ENCODE measurements at regions not wholly inside any gene's neighbourhood (a gene's known extent, or its start where the extent isn't known, plus 50 kb on each side); places are given as distances from the start of the nearest gene placed in this dataset.

DNA sequence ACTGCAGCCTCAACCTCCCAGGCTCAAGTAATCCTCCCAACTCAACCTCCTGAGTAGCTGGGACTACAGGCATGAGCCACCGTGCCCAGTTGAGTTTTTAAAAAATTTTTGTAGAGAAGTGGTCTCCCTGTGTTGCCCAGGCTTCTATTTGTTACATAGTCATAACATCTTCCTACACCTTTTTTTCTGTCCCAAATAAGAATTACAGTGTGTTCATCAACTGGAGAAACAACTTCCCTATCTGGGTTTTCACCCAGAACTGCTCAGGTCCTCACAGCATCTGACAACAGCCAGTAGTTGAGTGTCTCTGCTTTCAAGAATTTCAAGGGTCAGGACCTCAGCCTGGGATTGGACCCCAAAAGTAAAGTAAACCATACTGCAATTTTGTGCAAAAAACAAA is 235.2 kb upstream of the AMIGO2 start:
- H3K4me1 ChIP-seq, result peaks cover 35% of the 10 kb centered on the region
- ATAC-seq, result no peak
- WGBS, 2 donors, result 96 to 100% methylated on average over 1 of the region's 1 CpG
- TF ChIP-seq, protein P1, sequence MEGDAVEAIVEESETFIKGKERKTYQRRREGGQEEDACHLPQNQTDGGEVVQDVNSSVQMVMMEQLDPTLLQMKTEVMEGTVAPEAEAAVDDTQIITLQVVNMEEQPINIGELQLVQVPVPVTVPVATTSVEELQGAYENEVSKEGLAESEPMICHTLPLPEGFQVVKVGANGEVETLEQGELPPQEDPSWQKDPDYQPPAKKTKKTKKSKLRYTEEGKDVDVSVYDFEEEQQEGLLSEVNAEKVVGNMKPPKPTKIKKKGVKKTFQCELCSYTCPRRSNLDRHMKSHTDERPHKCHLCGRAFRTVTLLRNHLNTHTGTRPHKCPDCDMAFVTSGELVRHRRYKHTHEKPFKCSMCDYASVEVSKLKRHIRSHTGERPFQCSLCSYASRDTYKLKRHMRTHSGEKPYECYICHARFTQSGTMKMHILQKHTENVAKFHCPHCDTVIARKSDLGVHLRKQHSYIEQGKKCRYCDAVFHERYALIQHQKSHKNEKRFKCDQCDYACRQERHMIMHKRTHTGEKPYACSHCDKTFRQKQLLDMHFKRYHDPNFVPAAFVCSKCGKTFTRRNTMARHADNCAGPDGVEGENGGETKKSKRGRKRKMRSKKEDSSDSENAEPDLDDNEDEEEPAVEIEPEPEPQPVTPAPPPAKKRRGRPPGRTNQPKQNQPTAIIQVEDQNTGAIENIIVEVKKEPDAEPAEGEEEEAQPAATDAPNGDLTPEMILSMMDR (IDR thresholded peaks at IDR 0.05), result no peak
- TF ChIP-seq POLR2A (IDR thresholded peaks at IDR 0.05), result no peak
- H3K27me3 ChIP-seq, result no peaks in the 10 kb centered on the region
- no peaks in the 10 kb centered on the region for H3K36me3 ChIP-seq (replicated peaks in 1 of 2; ENCODE audit: insufficient read depth in 1 of 2, low read depth in 2 of 2)
- intact Hi-C loops (cut with DNase I), result loop anchor here (10.0 kb wide), 1 partner anchor 340 kb away; no protein-coding TSS in a partner anchor
- no peak overlapping the region for H3K27ac ChIP-seq
- no peak for DNase-seq
- H3K4me3 ChIP-seq, result no peak overlapping the region
- H3K9me3 ChIP-seq, result no peaks in the 10 kb centered on the region

DNA sequence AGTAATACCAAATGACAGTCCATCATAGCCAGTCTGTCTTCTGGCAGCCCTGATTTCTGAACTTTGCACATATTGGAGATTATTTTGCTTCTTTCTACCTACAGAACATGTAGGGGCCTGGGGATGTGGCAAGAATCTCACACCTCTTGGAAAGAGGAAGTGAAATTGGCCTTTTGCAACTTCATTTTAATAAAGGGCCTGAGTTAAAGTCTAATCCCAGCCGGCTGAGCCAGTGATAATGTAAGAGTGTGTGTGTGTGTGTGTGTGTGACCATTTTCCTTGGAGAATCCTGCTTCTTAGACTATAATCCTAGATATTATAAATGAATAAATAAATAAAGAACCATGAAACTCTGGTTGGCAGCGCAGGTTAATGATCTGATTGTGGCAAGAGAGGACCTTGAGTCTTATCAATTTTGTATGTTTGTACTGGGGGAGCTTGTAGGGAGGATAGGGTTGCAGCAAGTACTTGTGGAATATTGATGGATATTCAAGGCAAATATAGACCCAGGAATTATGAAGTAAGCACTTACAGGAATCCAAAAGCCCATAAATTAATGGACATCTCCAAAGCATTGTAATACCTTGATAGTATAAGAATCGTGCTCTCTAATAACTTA is 233.2 kb upstream of the AMIGO2 start:
- H3K27me3 ChIP-seq, result no peaks in the 10 kb centered on the region
- TF ChIP-seq, protein P1 (IDR thresholded peaks at IDR 0.05), result no peak
- TF ChIP-seq POLR2A (IDR thresholded peaks at IDR 0.05), result no peak
- ATAC-seq (peak; percentile 87), DNase-seq (peak in 3 of 4 donors; percentile 21 to 52 (median 44))
- 17 to 19% methylated on average over 3 of the region's 3 CpGs for WGBS, 2 donors
- H3K36me3 ChIP-seq (replicated peaks in 1 of 2; ENCODE audit: insufficient read depth in 1 of 2, low read depth in 2 of 2), result no peaks in the 10 kb centered on the region
- no peaks in the 10 kb centered on the region for H3K9me3 ChIP-seq
- intact Hi-C loops (cut with DNase I), result loop anchor here (10.0 kb wide), 1 partner anchor 342 kb away; no protein-coding TSS in a partner anchor
- peak overlapping the region in 3 of 4 donors; percentile 44 to 62 (median 55) for H3K27ac ChIP-seq
- peaks cover 36% of the 10 kb centered on the region for H3K4me1 ChIP-seq
- no peak overlapping the region for H3K4me3 ChIP-seq

DNA sequence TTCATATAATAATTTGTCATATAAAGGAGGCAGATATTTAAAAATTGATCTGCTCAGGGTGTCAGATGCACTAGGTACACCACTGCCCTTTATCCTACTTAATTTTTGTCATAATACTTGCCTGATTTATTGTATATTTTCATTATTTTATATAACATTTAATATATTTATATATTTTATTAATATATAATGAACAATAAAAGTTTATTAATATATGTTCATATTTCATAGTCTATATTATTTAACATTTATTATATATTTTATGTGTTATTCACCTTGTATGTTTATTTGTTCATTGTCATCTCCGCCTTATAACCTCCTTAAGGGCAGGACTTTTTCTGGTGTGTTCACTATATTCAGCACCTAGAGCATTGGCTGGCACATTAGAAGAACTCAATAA is 232.4 kb upstream of the AMIGO2 start:
- peak overlapping the region in 1 of 4 donors; percentile 62 for H3K27ac ChIP-seq
- H3K4me1 ChIP-seq, result peaks cover 37% of the 10 kb centered on the region
- intact Hi-C loops (cut with DNase I), result loop anchor here (10.0 kb wide), 1 partner anchor 343 kb away; no protein-coding TSS in a partner anchor
- ATAC-seq, result no peak
- H3K9me3 ChIP-seq, result no peaks in the 10 kb centered on the region
- H3K36me3 ChIP-seq (replicated peaks in 1 of 2; ENCODE audit: insufficient read depth in 1 of 2, low read depth in 2 of 2), result no peaks in the 10 kb centered on the region
- no peak for DNase-seq
- WGBS, 2 donors, result 97 to 100% methylated on average over 1 of the region's 1 CpG
- H3K27me3 ChIP-seq, result no peaks in the 10 kb centered on the region
- H3K4me3 ChIP-seq, result no peak overlapping the region
- TF ChIP-seq, protein P1 (IDR thresholded peaks at IDR 0.05), result no peak
- TF ChIP-seq POLR2A (IDR thresholded peaks at IDR 0.05), result no peak

DNA sequence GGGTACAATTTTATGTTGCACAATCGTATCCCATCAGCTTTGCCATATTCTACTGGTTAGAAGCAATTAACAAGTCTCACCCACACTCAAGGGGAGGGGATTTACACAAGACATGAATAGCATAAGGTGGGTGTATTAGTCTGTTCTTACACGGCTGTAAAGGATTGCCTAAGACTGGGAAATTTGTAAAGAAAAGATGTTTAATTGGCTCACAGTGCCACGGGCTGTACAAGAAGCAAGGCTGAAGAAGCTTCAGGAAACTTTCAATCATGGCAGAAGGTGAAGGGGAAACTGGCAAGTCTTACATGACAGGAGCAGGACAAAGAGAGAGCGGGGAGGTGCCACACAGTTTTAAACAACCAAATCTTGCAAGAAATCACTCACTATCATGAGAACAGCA is 231.8 kb upstream of the AMIGO2 start:
- intact Hi-C loops (cut with DNase I), result loop anchor here (10.0 kb wide), 1 partner anchor 343 kb away; no protein-coding TSS in a partner anchor
- Histone ChIP-seq H3K36me3 (replicated peaks in 1 of 2; ENCODE audit: insufficient read depth in 1 of 2, low read depth in 2 of 2) (no peaks in the 10 kb centered on the region), H3K27ac (no peak overlapping the region), H3K27me3 (no peaks in the 10 kb centered on the region), H3K4me3 (no peak overlapping the region), H3K9me3 (no peaks in the 10 kb centered on the region), H3K4me1 (peaks cover 31% of the 10 kb centered on the region)
- no peak for DNase-seq
- no peak for TF ChIP-seq POLR2A (IDR thresholded peaks at IDR 0.05)
- TF ChIP-seq, protein P1 (IDR thresholded peaks at IDR 0.05), result no peak
- 87 to 90% methylated on average over 4 of the region's 4 CpGs for WGBS, 2 donors
- no peak for ATAC-seq

DNA sequence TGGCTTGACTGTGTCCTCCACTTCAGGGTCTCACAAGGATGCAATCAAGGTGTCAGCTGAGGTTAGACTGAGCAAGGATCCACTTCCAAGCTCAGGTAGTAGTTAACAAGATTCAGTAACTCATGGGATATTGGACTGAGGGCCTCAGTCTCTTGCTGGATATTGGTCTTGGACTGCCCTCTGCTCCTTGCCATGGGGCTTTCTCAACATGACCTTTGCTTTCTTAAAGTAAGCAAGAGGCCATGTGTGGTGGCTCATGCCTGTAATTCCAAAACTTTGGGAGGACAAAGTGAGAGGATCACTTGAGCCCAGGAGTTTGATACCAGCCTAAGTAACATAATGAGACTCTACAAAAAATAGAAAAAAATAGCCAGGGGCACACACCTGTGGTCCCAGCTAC is 231.3 kb upstream of the AMIGO2 start:
- no peak for TF ChIP-seq POLR2A (IDR thresholded peaks at IDR 0.05)
- TF ChIP-seq, protein P1 (IDR thresholded peaks at IDR 0.05), result no peak
- Histone ChIP-seq H3K9me3 (no peaks in the 10 kb centered on the region), H3K4me3 (no peak overlapping the region), H3K36me3 (replicated peaks in 1 of 2; ENCODE audit: insufficient read depth in 1 of 2, low read depth in 2 of 2) (no peaks in the 10 kb centered on the region), H3K27ac (no peak overlapping the region), H3K4me1 (peaks cover 29% of the 10 kb centered on the region), H3K27me3 (no peaks in the 10 kb centered on the region)
- intact Hi-C loops (cut with DNase I), result loop anchor here (10.0 kb wide), 1 partner anchor 344 kb away; no protein-coding TSS in a partner anchor
- DNase-seq (no peak), ATAC-seq (no peak)
